ENCODE measurements at regions not wholly inside any gene's neighbourhood (a gene's known extent, or its start where the extent isn't known, plus 50 kb on each side); places are given as distances from the start of the nearest gene placed in this dataset.

DNA sequence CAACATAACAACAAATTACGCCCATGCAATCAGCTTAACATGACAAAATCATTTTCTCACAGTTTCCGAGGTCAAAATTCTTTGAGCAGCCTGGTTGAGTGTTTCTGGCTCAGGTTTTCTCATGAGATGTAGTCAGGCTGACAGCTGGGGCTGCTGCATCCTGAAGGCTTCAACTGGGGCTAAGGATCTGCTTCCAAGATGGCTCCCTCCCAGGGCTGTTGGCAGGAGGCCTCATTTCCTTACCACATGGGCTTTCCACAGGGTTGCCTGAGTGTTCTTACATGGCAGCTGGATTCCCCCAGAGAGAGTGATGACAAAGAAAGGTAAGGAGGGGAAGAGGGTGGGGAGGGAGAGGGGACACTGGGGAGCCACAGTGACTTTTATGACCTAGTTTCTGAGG is 63.1 kb upstream of the NNAT start:
- TF ChIP-seq, protein P1, sequence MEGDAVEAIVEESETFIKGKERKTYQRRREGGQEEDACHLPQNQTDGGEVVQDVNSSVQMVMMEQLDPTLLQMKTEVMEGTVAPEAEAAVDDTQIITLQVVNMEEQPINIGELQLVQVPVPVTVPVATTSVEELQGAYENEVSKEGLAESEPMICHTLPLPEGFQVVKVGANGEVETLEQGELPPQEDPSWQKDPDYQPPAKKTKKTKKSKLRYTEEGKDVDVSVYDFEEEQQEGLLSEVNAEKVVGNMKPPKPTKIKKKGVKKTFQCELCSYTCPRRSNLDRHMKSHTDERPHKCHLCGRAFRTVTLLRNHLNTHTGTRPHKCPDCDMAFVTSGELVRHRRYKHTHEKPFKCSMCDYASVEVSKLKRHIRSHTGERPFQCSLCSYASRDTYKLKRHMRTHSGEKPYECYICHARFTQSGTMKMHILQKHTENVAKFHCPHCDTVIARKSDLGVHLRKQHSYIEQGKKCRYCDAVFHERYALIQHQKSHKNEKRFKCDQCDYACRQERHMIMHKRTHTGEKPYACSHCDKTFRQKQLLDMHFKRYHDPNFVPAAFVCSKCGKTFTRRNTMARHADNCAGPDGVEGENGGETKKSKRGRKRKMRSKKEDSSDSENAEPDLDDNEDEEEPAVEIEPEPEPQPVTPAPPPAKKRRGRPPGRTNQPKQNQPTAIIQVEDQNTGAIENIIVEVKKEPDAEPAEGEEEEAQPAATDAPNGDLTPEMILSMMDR (IDR thresholded peaks at IDR 0.05): no peak
- TF ChIP-seq EZH2 (IDR thresholded peaks at IDR 0.05; ENCODE audit: borderline replicate concordance, insufficient read depth, low read depth, low read length, poor library complexity, severe bottlenecking): no peak
